Lower leg skin (tissue), 3 donors: ENCODE measurements at regions not wholly inside any gene's neighbourhood (a gene's known extent, or its start where the extent isn't known, plus 50 kb on each side); places are given as distances from the start of the nearest gene placed in this dataset.

ENCODE experiments used
- CTCF ChIP-seq, 3 donors: fragments of 450-650 bp; IDR thresholded peaks; one replicate each; pipeline ENCODE4 v1.5.1; 2016; ENCODE audit warnings: antibody characterized with exemption in 3 of 3, mild to moderate bottlenecking in 3 of 3, moderate library complexity in 2 of 3
- POLR2A ChIP-seq, 2 donors: fragments of 450-650 bp; IDR thresholded peaks; one replicate each; pipeline ENCODE4 v1.6.1; 2016 to 2017; ENCODE audit warnings: antibody characterized with exemption in 2 of 2, mild to moderate bottlenecking in 1 of 2, moderate library complexity in 1 of 2

GRCh38 chr5:103617090-103617489, 54.5 kb upstream of the NUDT12 start:
- TF ChIP-seq CTCF (IDR thresholded peaks at IDR 0.05) (no peak), POLR2A (IDR thresholded peaks at IDR 0.05) (no peak)
